Suprapubic skin (tissue), 4 donors: ENCODE measurements at regions not wholly inside any gene's neighbourhood (a gene's known extent, or its start where the extent isn't known, plus 50 kb on each side); places are given as distances from the start of the nearest gene placed in this dataset.

Source experiments
- DNase-seq, 2 donors: peaks; one replicate each; pipeline ENCODE4 v3.0.0-alpha.2; 2019; ENCODE audit warnings: low spot score in 2 of 2
- H3K27ac ChIP-seq: fragments of 200-600 bp; sonication (generic); one replicate; pipeline ENCODE4 v1.5.1; 2019
- H3K27me3 ChIP-seq: fragments of 200-600 bp; sonication (generic); one replicate; pipeline ENCODE4 v1.5.1; 2019
- H3K36me3 ChIP-seq: fragments of 200-600 bp; sonication (generic); one replicate; pipeline ENCODE4 v1.5.1; 2019
- H3K4me1 ChIP-seq: fragments of 200-600 bp; sonication (generic); one replicate; pipeline ENCODE4 v1.5.1; 2019
- H3K4me3 ChIP-seq: fragments of 200-600 bp; sonication (generic); one replicate; pipeline ENCODE4 v1.5.1; 2019; ENCODE audit warnings: mild to moderate bottlenecking
- H3K9me3 ChIP-seq: fragments of 200-600 bp; sonication (generic); one replicate; pipeline ENCODE4 v1.5.1; 2019
- CTCF ChIP-seq, 2 donors: fragments of 200-600 bp in 1 of 2; fragments of 450-650 bp in 1 of 2; sonication (generic) in 1 of 2; IDR thresholded peaks; one replicate each; pipeline ENCODE4 v1.5.1; 2016 to 2019; ENCODE audit warnings: antibody characterized with exemption in 2 of 2, mild to moderate bottlenecking in 1 of 2, moderate library complexity in 1 of 2
- EP300 ChIP-seq: sonication (generic); formaldehyde crosslinking; IDR thresholded peaks from one replicate; pipeline ENCODE4 v1.6.1; 2017; ENCODE audit warnings: antibody characterized with exemption
- POLR2A ChIP-seq, 2 donors: fragments of 450-650 bp; IDR thresholded peaks; one replicate each; pipeline ENCODE4 v1.6.1; 2017; ENCODE audit warnings: antibody characterized with exemption in 2 of 2, mild to moderate bottlenecking in 2 of 2, moderate library complexity in 2 of 2
- POLR2AphosphoS5 ChIP-seq, 3 donors: sonication (generic); formaldehyde crosslinking; IDR thresholded peaks; one replicate each; pipeline ENCODE4 v1.6.1; 2017; ENCODE audit warnings: antibody characterized with exemption in 3 of 3
- WGBS: methylation state at CpG from one replicate; pipeline ENCODE4 v1.1.5; 2018; 5-methylcytosine and 5-hydroxymethylcytosine counted together

GRCh38 chr16:26708428-26708827, 358.3 kb upstream of the C16orf82 start:
- H3K27ac ChIP-seq: no peak overlapping the region
- H3K4me1 ChIP-seq: no peaks in the 10 kb centered on the region
- no peaks in the 10 kb centered on the region for H3K27me3 ChIP-seq
- 74% methylated on average over 2 of the region's 2 CpGs for WGBS
- TF ChIP-seq POLR2AphosphoS5 (IDR thresholded peaks at IDR 0.05): no peak
- TF ChIP-seq CTCF (IDR thresholded peaks at IDR 0.05): no peak
- TF ChIP-seq POLR2A (IDR thresholded peaks at IDR 0.05): no peak
- TF ChIP-seq EP300: no peak
- no peak for DNase-seq
- H3K36me3 ChIP-seq: no peaks in the 10 kb centered on the region
- no peaks in the 10 kb centered on the region for H3K9me3 ChIP-seq
- H3K4me3 ChIP-seq: no peak overlapping the region

GRCh38 chr16:26709175-26709574, 357.6 kb upstream of the C16orf82 start:
- TF ChIP-seq POLR2AphosphoS5 (IDR thresholded peaks at IDR 0.05): no peak
- 70% methylated on average over 6 of the region's 6 CpGs for WGBS
- DNase-seq: no peak
- Histone ChIP-seq H3K4me3 (no peak overlapping the region), H3K27ac (no peak overlapping the region), H3K27me3 (no peaks in the 10 kb centered on the region), H3K9me3 (no peaks in the 10 kb centered on the region), H3K36me3 (no peaks in the 10 kb centered on the region), H3K4me1 (no peaks in the 10 kb centered on the region)

GRCh38 chr16:26709754-26710153, 357.0 kb upstream of the C16orf82 start:
- H3K9me3 ChIP-seq: no peaks in the 10 kb centered on the region
- TF ChIP-seq EP300: no peak
- no peak for TF ChIP-seq POLR2AphosphoS5 (IDR thresholded peaks at IDR 0.05)
- TF ChIP-seq CTCF (IDR thresholded peaks at IDR 0.05): no peak
- TF ChIP-seq POLR2A (IDR thresholded peaks at IDR 0.05): no peak
- no peak for DNase-seq
- H3K27ac ChIP-seq: no peak overlapping the region
- WGBS: 87% methylated on average over 2 of the region's 2 CpGs
- H3K4me3 ChIP-seq: no peak overlapping the region
- H3K27me3 ChIP-seq: no peaks in the 10 kb centered on the region
- H3K4me1 ChIP-seq: no peaks in the 10 kb centered on the region
- no peaks in the 10 kb centered on the region for H3K36me3 ChIP-seq

- Histone ChIP-seq H3K36me3 (no peaks in the 10 kb centered on the region), H3K27me3 (no peaks in the 10 kb centered on the region), H3K4me3 (no peak overlapping the region), H3K9me3 (no peaks in the 10 kb centered on the region), H3K4me1 (no peaks in the 10 kb centered on the region), H3K27ac (no peak overlapping the region)
- no peak for DNase-seq
- TF ChIP-seq POLR2A (IDR thresholded peaks at IDR 0.05): no peak
- no peak for TF ChIP-seq POLR2AphosphoS5 (IDR thresholded peaks at IDR 0.05)
- WGBS: 39% methylated on average over 4 of the region's 4 CpGs
Measured at GRCh38 chr16:26710450-26710849, 356.3 kb upstream of the C16orf82 start.

GRCh38 chr16:26712876-26713275, 353.9 kb upstream of the C16orf82 start:
- H3K27ac ChIP-seq: no peak overlapping the region
- H3K4me1 ChIP-seq: no peaks in the 10 kb centered on the region
- no peak for DNase-seq
- 68% methylated on average over 6 of the region's 6 CpGs for WGBS
- no peaks in the 10 kb centered on the region for H3K36me3 ChIP-seq
- H3K4me3 ChIP-seq: no peak overlapping the region
- H3K9me3 ChIP-seq: no peaks in the 10 kb centered on the region
- H3K27me3 ChIP-seq: no peaks in the 10 kb centered on the region
- no peak for TF ChIP-seq CTCF (IDR thresholded peaks at IDR 0.05)

GRCh38 chr16:26715969-26716368, 350.8 kb upstream of the C16orf82 start:
- Histone ChIP-seq H3K4me3 (no peak overlapping the region), H3K4me1 (no peaks in the 10 kb centered on the region), H3K27me3 (no peaks in the 10 kb centered on the region), H3K9me3 (no peaks in the 10 kb centered on the region), H3K36me3 (no peaks in the 10 kb centered on the region), H3K27ac (no peak overlapping the region)
- 87% methylated on average over 1 of the region's 1 CpG for WGBS
- TF ChIP-seq EP300 (no peak), POLR2A (IDR thresholded peaks at IDR 0.05) (no peak), POLR2AphosphoS5 (IDR thresholded peaks at IDR 0.05) (no peak), CTCF (IDR thresholded peaks at IDR 0.05) (no peak)
- DNase-seq: no peak
